Adrenal gland (tissue), 9 donors: ENCODE measurements at regions not wholly inside any gene's neighbourhood (a gene's known extent, or its start where the extent isn't known, plus 50 kb on each side); places are given as distances from the start of the nearest gene placed in this dataset.
A peak's percentile ranks its signal among the peaks of the same experiment; 100 is the strongest.

ENCODE experiments used
- DNase-seq, 7 donors: peaks; one replicate each; pipeline ENCODE4 v3.0.0-alpha.2; 2019 to 2020
- H3K27ac ChIP-seq, 5 donors: fragments of 200-600 bp; sonication (generic) in 4 of 5; 1 replicate in 3 of 5; 2 replicates in 2 of 5; pipeline versions ENCODE4 v1.5.1 to v1.8.0; 2016 to 2020; ENCODE audit warnings: mild to moderate bottlenecking in 1 of 5
- H3K27me3 ChIP-seq: fragments of 200-600 bp; 2 replicates; pipeline ENCODE4 v1.8.0; 2021
- H3K36me3 ChIP-seq, 2 donors: fragments of 200-600 bp; replicated peaks in 1 of 2; 1 replicate in 1 of 2; 2 replicates in 1 of 2; pipeline versions ENCODE4 v1.5.1 to v1.8.0; 2018 to 2022
- H3K4me1 ChIP-seq, 2 donors: fragments of 200-600 bp; replicated peaks in 1 of 2; 1 replicate in 1 of 2; 2 replicates in 1 of 2; pipeline versions ENCODE4 v1.5.1 to v1.8.0; 2018 to 2021
- H3K4me3 ChIP-seq, 4 donors: fragments of 200-600 bp; sonication (generic) in 3 of 4; one replicate each; pipeline ENCODE4 v1.5.1; 2016 to 2018
- H3K9me3 ChIP-seq, 3 donors: fragments of 200-600 bp; sonication (generic) in 1 of 3; replicated peaks in 1 of 3; 1 replicate in 2 of 3; 2 replicates in 1 of 3; pipeline versions ENCODE4 v1.5.1 to v1.8.0; 2016 to 2021
- CTCF ChIP-seq, 6 experiments: fragments of 450-650 bp in 4 of 6; fragments of 200-600 bp in 2 of 6; sonication (generic) in 1 of 6; IDR thresholded peaks; 1 replicate in 5 of 6; 2 replicates in 1 of 6; pipeline versions ENCODE4 v1.5.1 to v1.8.0; 2016 to 2021; ENCODE audit warnings: antibody characterized with exemption in 6 of 6, mild to moderate bottlenecking in 2 of 6, moderate library complexity in 1 of 6
- POLR2A ChIP-seq, 2 donors: fragments of 450-650 bp; IDR thresholded peaks; one replicate each; pipeline ENCODE4 v1.6.1; 2017; ENCODE audit warnings: antibody characterized with exemption in 2 of 2, mild to moderate bottlenecking in 2 of 2, moderate library complexity in 1 of 2
- WGBS, 4 donors: extraction: QIAGEN DNeasy Blood & Tissue Kit in 2 of 4; methylation state at CpG; one replicate each; pipeline versions ENCODE4 v1.1.5 to v1.1.7; 2013 to 2017; 5-methylcytosine and 5-hydroxymethylcytosine counted together
- intact Hi-C, 2 donors: fragments of 100-400 bp; cut with DNase I; formaldehyde crosslinking; loops; one replicate each; pipeline versions ENCODE4 v1.14.1 to v1.15.0; 2022 to 2023
- donor health status: healthy with polysubstance abuse.
- donor health status: Bipolar disorder and iron deficiency.
- donor health status: DM: yes; HTN: yes; CAD: no.
- donor health status: DM: no; HTN: no; CAD: no.
- donor health status: DM: no; HTN: no; CAD: no.

GRCh38 chr10:117741524-117741923 lies 199.0 kb downstream of the EMX2 start:
- 69 to 79% (median 76%) methylated on average over 4 of the region's 4 CpGs for WGBS, 4 donors
- intact Hi-C loops = no loop called here
- no peaks in the 10 kb centered on the region for H3K4me1 ChIP-seq
- H3K9me3 ChIP-seq = no peaks in the 10 kb centered on the region
- no peak overlapping the region for H3K4me3 ChIP-seq
- no peaks in the 10 kb centered on the region for H3K27me3 ChIP-seq
- H3K27ac ChIP-seq = no peak overlapping the region
- TF ChIP-seq POLR2A (IDR thresholded peaks at IDR 0.05) = no peak
- no peak for DNase-seq
- no peaks in the 10 kb centered on the region for H3K36me3 ChIP-seq

GRCh38 chr10:117743509-117743908 lies 201.0 kb downstream of the EMX2 start:
- H3K27ac ChIP-seq = no peak overlapping the region
- no peaks in the 10 kb centered on the region for H3K9me3 ChIP-seq
- H3K36me3 ChIP-seq = no peaks in the 10 kb centered on the region
- peak in 1 of 7 donors; percentile 13 for DNase-seq
- 70 to 76% (median 73%) methylated on average over 7 of the region's 7 CpGs for WGBS, 4 donors
- intact Hi-C loops = no loop called here
- TF ChIP-seq POLR2A (IDR thresholded peaks at IDR 0.05) (no peak), CTCF (IDR thresholded peaks at IDR 0.05) (no peak)
- no peaks in the 10 kb centered on the region for H3K4me1 ChIP-seq
- H3K4me3 ChIP-seq = no peak overlapping the region
- H3K27me3 ChIP-seq = no peaks in the 10 kb centered on the region

GRCh38 chr10:117745301-117745700 lies 202.8 kb downstream of the EMX2 start:
- TF ChIP-seq POLR2A (IDR thresholded peaks at IDR 0.05) (no peak), CTCF (IDR thresholded peaks at IDR 0.05) (no peak)
- H3K27me3 ChIP-seq = no peaks in the 10 kb centered on the region
- DNase-seq = peak in 1 of 7 donors; percentile 17
- no peaks in the 10 kb centered on the region for H3K9me3 ChIP-seq
- intact Hi-C loops = no loop called here
- no peaks in the 10 kb centered on the region for H3K4me1 ChIP-seq
- H3K27ac ChIP-seq = no peak overlapping the region
- H3K36me3 ChIP-seq = no peaks in the 10 kb centered on the region
- no peak overlapping the region for H3K4me3 ChIP-seq
- WGBS, 4 donors = 60 to 66% (median 63%) methylated on average over 2 of the region's 2 CpGs

- Histone ChIP-seq H3K4me1 (no peaks in the 10 kb centered on the region), H3K4me3 (no peak overlapping the region), H3K27me3 (no peaks in the 10 kb centered on the region), H3K27ac (no peak overlapping the region), H3K36me3 (no peaks in the 10 kb centered on the region), H3K9me3 (no peaks in the 10 kb centered on the region)
- intact Hi-C loops = no loop called here
- no peak for TF ChIP-seq CTCF (IDR thresholded peaks at IDR 0.05)
- no peak for TF ChIP-seq POLR2A (IDR thresholded peaks at IDR 0.05)
- 78 to 80% (median 79%) methylated on average over 9 of the region's 9 CpGs for WGBS, 4 donors
- peak in 1 of 7 donors; percentile 24 for DNase-seq
These were observed 204.2 kb downstream of the EMX2 start for GRCh38 chr10:117746541-117747448.

- peak in 1 of 7 donors; percentile 10 for DNase-seq
- intact Hi-C loops = no loop called here
- H3K9me3 ChIP-seq = no peaks in the 10 kb centered on the region
- no peaks in the 10 kb centered on the region for H3K27me3 ChIP-seq
- H3K27ac ChIP-seq = no peak overlapping the region
- 76 to 90% (median 80%) methylated on average over 12 of the region's 12 CpGs for whole genome bisulfite sequencing, 4 donors
- no peak for TF ChIP-seq CTCF (IDR thresholded peaks at IDR 0.05)
- no peak for TF ChIP-seq POLR2A (IDR thresholded peaks at IDR 0.05)
- no peaks in the 10 kb centered on the region for H3K36me3 ChIP-seq
- H3K4me1 ChIP-seq = no peaks in the 10 kb centered on the region
- no peak overlapping the region for H3K4me3 ChIP-seq
These were observed 205.1 kb downstream of the EMX2 start for GRCh38 chr10:117747636-117748035.
